Suppressor macrophage treated with lipopolysaccharide for 1 hour (primary cell): ENCODE measurements at regions not wholly inside any gene's neighbourhood (a gene's known extent, or its start where the extent isn't known, plus 50 kb on each side); places are given as distances from the start of the nearest gene placed in this dataset.

Experiments used
- DNase-seq, 3 donors: peaks; one replicate each; pipeline ENCODE4 v3.0.0-alpha.2; 2020 to 2022

DNA sequence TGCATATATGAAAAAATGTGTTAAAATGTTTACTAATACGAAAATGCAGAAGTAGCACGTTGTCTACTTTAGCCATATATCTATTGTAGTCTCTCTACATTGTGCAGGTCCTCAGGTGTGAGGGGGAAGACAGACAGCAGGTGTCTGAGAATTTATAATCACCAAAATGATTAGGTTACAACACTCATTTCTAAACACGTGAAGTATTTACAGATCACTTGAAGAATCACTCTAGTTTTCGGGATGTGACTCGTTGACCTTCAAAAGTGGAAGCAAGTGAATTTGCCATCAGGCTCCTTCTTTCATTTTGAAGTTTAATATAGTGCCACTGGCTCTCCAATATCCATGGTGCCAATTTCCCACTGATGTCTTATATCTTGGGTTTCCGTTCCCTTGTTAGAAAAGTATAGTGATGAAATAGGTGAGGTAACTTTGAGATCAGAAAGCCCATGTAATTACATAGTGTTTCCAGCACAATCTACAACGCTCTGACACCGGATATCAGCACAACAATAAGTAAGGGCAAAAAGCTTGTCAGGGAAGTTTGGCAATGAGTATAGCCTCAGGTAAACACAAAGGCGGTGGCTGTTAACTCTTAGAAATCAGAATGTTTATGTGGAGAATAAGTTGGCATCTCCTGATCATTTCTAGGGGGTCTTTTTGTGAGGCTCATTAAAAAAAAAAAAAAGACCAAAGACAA lies 57.5 kb upstream of the SP4 start:
- no peak for DNase-seq

DNA sequence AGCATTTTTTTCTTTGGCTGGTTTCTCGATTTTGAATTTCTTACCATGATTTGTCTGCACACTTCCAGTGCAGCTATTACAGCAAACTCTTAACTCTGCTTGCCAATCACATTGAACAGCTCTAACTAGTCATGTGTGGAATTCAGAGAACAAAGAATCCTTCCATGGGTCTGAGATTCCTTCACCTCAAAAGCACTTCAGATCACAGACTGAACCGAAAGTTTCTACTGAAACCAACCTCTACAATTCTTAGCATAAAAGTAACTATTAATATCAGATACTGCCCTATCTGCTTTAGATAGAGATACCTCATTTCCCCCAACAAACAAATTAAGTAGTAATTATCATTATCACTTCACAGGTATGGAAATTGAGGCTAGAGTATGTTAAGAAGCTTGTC lies 56.5 kb upstream of the SP4 start:
- DNase-seq: no peak

DNA sequence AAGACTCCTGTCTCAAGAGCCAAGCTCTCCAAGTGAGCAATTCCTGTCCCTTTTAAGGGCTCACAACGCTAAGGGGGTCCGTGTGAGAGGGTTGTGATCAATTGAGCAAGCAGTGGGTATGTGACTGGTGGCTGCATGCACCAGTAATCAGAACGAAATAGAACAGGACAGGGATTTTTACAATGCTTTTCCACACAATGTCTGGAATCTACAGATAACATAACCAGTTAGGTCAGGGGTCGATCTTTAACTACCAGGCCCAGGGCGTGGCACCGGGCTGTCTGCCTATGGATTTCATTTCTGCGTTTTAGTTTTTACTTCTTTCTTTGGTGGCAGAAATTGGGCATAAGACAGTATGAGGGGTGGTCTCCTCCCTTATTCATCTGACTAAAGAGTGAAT lies 54.9 kb upstream of the SP4 start:
- no peak for DNase-seq

DNA sequence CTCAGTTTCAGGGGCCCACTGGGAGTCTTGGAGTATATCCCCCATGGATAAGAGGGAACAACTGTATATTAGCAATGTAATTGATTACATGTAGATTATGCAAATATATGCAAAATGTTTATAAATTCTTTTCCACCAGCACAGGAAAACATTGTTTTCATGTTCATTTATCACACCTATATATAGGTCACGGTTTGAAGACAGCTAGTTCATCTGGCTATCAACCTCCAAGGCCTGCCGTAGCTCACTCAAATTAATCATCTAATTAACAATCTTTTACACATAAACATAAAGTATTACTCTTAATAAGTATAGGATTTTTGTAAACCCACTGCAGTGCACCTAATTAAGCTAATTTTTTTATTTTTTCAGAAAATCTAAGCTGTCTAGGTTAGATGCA lies 53.7 kb upstream of the SP4 start:
- DNase-seq: no peak

DNA sequence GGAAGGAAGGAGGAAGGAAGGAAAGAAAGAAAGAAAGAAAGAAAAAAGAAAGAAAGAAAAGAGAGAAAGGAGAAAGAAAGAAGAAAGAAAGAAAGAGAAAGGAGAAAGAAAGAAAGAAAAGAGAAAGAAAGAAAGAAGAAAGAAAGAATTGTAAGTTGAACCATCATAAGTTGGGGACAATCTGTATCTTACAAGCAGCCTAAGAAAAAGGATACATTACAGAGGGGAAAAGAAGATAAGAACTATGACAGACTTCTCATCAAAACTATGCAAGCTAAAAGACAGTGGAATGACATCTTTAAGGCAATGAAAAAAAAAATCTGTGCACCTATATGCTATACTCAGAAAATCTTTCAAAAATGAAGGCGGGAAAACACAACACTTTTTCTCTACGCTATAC lies 50.3 kb upstream of the SP4 start:
- DNase-seq: no peak
